ENCODE measurements at regions not wholly inside any gene's neighbourhood (a gene's known extent, or its start where the extent isn't known, plus 50 kb on each side); places are given as distances from the start of the nearest gene placed in this dataset.
"Not testable (repeated sequence)": the region's sequence is repeated elsewhere in the genome, so short reads cannot be mapped to it uniquely, and the experiment has no call there.

DNA sequence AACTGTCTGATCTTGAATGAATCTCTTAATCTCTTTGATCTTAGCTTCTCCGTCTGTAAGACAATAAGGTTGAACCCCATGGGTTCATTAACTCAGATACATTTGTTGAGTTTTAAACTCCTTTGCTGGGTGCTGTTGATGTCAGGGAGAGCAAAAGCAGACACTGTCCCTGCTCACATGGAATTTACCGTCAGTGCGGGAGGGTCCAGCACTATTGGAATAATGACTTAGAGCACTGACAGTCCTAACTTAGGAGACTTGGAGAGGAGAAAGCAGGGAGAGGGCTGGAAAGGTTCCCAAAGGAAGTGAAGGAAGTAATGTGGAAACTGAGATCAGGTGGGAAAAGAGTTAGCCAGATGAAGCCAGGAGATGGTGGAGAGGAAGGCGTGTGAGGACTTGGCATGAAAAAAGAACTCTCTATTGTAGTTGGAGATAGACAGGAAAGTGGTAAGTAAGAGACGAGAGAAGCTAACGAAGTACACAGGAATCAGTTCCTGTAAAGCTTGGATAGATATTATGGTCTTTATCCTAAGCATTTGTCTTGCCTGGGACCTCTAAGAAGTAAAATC, 141.4 kb upstream of the SERTAD2 start:
- DNase-seq (ENCODE audit: low spot score) = no peak

DNA sequence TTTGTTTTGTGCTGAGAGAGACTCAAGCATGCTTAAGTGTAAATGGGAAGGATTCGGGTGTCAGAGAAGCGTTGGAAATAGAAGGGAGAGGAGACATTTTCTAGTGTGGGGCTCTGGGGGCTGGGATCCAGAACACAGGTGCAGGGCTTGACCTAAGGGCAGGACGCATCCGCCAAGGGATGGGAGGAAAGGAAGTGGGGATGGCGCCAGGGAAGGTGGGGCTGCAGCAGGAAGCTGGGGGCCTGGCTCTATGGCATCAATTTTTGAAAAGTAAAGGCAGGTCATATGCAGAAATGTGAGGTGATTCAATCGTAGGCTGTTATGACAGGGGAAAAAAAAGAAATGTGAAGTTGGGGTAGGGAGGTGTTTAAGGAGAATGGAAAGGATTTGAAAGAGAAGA, 143.2 kb upstream of the SERTAD2 start:
- no peak for DNase-seq (ENCODE audit: low spot score)

- peak; percentile 33 for DNase-seq (ENCODE audit: low spot score)
Observed at GRCh38 chr2:64797881-64798575, 144.3 kb upstream of the SERTAD2 start.

- DNase-seq (ENCODE audit: low spot score) = no peak
Observed at GRCh38 chr2:64799592-64800252, 146.0 kb upstream of the SERTAD2 start.

DNA sequence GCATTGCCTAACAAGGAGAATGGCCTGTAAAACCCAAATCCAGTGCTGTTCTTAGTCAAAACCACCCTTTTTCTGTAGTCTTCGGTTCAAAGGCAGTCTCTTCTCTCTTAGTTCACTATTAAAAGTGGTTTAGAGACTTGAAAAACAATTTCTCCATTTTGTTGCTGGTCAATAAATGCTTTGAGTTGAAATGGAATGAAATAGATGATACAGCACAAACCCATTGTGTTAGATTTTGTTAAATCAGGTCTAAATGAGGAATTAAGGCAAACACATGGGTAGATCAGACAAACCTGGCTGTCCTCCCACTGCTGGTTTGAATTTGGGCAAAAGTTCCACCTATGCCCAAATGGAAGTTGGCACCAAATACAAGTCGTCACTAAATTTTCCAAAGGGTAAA, 150.1 kb upstream of the SERTAD2 start:
- DNase-seq (ENCODE audit: low spot score) = no peak

- DNase-seq (ENCODE audit: low spot score) = no peak
Observed at GRCh38 chr2:64804651-64805050, 150.9 kb upstream of the SERTAD2 start.

DNA sequence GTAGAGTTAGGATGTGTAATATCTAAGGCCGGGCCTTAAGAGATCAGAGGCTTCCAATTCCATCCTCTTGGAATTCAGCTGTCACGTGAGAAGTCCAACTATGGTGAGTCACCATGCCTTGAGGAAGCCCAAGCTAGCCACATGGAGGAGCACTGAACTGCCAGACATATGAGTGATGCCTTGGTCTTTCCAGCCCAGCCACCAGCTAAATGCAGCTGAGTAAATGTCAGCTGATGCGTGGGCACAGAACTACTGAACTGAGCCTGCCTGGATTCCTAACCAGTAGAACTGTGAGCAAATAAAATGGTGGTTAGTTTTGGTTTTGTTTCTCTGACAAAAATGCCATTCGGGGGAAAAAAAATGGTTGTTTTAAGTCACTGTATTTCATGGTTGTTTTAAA, 153.7 kb upstream of the SERTAD2 start:
- DNase-seq (ENCODE audit: low spot score) = peak; percentile 90

GRCh38 chr2:64808092-64808491, 154.4 kb upstream of the SERTAD2 start:
- no peak for DNase-seq (ENCODE audit: low spot score)

DNA sequence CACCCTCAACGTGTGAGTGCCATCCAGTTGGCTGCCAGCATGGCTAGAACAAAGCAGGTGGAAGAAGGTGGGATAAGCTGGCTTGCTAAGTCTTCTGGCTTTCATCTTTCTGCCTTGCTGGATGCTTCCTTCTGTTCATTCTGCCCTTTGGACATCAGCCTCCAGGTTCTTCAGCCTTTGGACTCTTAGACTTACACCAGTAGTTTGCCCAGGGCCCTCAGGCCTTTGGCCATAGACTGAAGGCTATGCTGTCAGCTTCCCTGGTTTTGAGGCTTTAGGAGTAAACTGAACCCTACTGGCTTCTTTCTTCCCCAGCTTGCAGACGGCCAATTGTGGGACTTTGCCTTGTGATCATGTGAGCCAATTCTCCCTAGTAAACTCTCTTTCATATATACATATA, 155.0 kb upstream of the SERTAD2 start:
- no peak for DNase-seq (ENCODE audit: low spot score)

DNA sequence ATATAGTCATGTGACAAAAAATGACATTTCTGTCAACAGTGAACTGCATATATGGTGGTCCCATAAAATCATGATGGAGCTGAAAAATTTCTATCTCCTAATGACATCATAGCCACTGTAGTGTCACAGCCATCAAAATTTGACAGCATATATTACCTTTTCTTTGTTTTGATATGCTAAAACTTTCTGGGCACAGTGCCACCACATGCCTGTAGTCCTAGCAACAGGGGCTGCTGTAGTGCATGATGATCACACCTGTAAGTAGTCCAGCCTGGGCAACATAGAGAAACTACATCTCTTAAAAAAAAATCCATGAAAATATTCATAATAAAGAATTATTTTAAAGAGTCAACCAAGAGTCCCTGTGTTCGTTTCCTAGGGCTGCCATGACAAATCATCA, 155.5 kb upstream of the SERTAD2 start:
- no peak for DNase-seq (ENCODE audit: low spot score)

- DNase-seq (ENCODE audit: low spot score) = no peak
Observed at GRCh38 chr2:64812285-64812684, 158.6 kb upstream of the SERTAD2 start.

DNA sequence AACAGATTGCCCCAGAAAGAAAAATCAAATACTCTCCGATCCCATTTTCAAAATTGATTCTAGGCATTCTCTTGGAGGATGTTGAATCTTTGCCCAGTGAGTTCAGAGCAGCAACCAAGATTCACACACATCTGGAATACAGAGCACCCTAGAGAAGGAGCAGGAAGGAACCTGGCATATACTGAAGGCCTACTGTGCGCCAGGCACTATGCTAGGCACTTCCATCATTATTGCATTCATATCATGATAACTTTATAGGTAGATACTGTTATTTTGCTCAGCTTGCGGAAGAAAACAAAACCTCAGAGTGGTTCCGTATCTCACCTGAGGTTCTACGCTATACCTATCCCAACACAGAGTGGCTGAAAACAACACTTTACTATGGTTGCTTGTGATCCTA, 160.3 kb upstream of the SERTAD2 start:
- DNase-seq (ENCODE audit: low spot score) = no peak

GRCh38 chr2:64816526-64816925, 162.8 kb upstream of the SERTAD2 start:
- not testable (repeated sequence) for DNase-seq (ENCODE audit: low spot score)

DNA sequence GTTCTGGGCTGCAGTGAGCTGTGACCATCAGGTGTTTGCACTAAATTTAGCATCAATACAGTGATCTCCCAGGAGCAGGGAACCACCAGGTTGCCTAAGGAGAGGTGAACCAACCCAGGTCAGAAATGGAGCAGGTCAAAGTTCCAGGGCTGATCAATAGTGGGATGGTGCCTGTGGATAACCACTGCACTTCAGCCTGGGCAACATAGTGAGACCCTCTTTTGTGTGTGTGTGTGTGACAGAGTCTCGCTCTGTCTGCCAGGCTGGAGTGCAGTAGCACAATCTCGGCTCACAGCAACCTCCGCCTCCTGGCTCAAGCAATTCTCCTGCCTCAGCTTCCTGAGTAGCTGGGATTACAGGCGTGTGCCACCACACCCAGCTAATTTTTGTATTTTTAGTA, 163.7 kb upstream of the SERTAD2 start:
- DNase-seq (ENCODE audit: low spot score) = no peak

DNA sequence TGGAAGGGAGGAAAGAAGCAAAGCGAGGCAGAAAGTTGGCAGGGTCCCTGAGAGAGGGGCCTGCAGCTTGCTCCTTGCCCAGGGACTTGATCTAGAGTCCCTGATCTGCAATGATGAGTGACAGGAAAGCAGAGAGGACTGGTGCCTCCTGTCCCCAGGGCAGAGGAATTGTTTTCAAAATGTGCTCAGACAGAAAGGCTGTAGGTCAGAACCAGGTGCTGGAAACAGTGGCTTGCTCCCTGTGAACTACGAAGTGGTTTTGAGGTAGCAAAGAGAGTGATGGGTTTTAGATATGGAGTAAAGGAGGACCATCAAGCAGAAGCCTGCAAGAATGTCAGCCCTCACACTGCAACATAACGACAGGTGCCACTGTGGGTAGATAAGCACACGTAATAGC, 164.9 kb upstream of the SERTAD2 start:
- no peak for DNase-seq (ENCODE audit: low spot score)

DNA sequence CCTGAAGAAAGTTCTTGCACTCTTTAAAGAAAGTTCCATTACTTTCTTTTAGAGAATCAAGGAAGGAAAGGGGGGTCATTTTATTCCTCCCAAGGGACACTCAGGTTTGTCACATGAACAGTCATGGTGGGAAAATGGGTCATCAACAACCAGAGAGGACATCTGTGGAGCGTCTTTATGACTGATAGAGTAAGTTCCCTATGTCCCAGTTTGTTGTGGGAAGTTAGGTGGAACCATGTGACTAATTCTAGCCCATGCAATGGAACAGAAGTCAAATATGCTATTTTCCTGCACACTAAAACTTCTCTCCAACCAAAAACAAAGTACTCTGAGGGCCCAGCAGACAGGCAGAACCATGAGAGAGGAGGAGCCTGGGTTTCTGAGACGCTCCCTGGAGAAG, 165.6 kb upstream of the SERTAD2 start:
- no peak for DNase-seq (ENCODE audit: low spot score)

DNA sequence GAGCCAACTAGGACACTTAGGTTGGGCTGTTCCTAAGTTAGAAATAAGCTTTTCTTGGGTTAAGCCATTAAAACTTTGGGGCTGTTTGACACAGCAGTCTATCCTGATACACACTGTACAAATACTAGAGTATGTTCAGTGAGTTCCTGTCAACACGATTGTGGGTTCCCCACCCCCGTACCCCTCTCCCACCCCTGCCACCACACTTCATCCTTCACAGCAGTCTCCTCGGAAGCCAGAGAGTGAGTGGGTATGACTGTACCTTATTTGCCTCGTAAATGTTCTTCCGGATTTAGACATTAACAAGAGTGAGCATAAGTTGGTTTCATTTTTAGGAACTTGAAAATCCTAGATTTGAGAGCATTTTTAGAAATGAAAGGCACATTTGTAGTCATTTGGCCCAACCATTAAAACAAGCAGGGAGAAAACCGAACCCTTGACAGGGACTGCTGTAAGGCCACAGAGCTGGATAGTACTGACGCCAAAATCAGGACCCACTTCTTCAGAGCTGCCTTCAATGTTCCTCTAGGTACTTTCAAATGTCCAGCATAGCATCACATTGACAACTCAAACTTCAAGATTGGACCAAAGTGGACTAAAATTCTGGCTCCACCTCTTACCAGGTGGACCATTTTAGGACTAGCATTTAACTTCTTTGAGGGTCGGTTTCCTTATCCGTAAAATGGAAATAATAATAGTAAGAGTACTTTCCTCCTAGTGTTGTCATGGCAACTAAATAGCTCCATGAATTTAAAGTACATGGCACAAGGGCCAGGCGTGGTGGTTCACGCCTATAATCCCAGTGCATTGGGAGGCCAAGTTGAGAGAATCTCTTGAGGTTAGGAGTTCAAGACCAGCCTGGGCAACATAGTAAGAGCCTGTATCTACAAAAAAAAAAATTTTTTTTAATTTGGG, 166.3 kb upstream of the SERTAD2 start:
- no peak for DNase-seq (ENCODE audit: low spot score)

GRCh38 chr2:64820901-64821300, 167.2 kb upstream of the SERTAD2 start:
- no peak for DNase-seq (ENCODE audit: low spot score)

DNA sequence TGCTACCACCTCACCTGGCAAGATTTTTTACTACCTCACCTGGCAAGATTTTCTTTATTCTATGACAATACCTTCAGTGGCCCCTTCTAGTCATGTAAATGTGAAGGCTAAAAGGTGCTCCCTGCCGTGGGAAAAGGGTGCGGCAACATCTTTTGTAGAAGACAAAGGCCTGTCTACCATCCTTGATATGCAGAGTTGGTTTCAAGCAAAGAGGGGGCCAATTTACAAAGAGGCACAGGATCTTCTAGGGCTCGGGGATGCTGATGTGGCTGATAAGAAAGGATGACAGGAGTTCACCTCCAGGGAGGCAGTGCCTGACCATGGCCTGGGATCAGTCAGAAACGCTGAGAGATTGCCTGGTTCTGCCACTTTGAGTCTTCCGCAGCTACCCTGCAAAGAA, 165.4 kb upstream of the SLC1A4 start:
- DNase-seq (ENCODE audit: low spot score) = no peak

GRCh38 chr2:64825831-64826491, 163.2 kb upstream of the SLC1A4 start:
- DNase-seq (ENCODE audit: low spot score) = no peak

DNA sequence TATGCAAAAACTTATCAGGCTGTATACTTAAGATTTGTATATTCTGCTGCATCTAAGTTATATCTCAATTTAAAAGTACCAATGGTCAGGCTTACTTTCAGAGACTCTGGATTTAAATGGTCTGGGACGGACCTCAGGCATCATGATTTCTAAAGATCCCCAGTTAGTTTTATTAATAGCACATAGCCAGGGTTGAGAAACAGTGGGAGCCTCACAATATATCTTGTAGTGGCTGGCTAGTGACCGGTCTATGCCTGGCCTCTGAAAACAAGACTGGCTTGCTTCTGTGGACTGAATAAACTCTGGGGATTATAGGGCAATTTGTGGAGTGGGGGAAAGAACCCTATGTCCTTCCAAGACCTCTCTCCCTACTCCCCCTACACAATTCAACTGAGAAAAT, 162.5 kb upstream of the SLC1A4 start:
- no peak for DNase-seq (ENCODE audit: low spot score)

GRCh38 chr2:64828261-64828660, 160.9 kb upstream of the SLC1A4 start:
- DNase-seq (ENCODE audit: low spot score) = no peak
